ENCODE measurements at regions not wholly inside any gene's neighbourhood (a gene's known extent, or its start where the extent isn't known, plus 50 kb on each side); places are given as distances from the start of the nearest gene placed in this dataset.

DNA sequence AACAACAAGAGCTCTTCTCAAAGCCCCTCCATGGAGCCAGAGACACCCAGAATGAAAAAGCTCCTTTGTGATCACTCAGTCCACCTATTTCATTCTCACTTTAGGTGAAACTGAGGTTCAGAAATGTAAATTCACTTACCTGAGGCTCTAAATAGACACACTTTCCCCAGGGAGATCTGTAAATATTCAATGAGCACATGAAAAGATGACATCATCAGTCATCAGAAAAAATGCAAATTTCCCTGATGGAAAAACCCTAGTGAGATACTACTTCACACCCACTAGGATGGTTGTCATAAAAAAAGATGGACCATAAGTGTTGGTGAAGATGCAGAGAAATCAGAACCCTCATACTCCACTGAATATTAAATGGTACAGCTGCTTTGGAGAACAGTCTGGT is 339.2 kb downstream of the EN1 start:
- no peaks in the 10 kb centered on the region for H3K9me3 ChIP-seq (replicated peaks)
- no peaks in the 10 kb centered on the region for H3K4me1 ChIP-seq
- no peak overlapping the region for H3K27ac ChIP-seq
- DNase-seq: no peak
- H3K36me3 ChIP-seq: no peaks in the 10 kb centered on the region
- no peak overlapping the region for H3K4me3 ChIP-seq
- H3K27me3 ChIP-seq: no peaks in the 10 kb centered on the region

DNA sequence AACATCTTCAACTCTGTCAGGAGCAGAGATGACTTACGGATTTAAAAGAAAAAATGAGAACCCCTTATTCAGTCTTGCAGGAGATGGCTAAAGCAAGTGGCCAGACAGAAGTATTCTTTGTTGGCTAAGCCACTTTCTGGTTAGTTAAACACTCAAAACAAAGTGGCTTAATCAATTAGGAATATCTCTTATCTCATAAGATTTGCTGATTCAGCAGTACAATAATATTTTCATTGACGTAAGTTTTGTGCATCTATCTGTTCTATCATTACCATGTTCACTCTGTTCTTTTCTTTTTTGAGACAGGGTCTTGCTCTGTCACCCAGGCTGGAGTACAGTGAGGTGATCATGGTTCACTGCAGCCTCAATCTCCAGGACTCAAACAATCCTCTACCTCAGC is 342.0 kb downstream of the EN1 start:
- H3K36me3 ChIP-seq: no peaks in the 10 kb centered on the region
- DNase-seq: no peak
- H3K27me3 ChIP-seq: no peaks in the 10 kb centered on the region
- H3K27ac ChIP-seq: no peak overlapping the region
- no peak overlapping the region for H3K4me3 ChIP-seq
- no peaks in the 10 kb centered on the region for H3K4me1 ChIP-seq
- H3K9me3 ChIP-seq (replicated peaks): no peaks in the 10 kb centered on the region

DNA sequence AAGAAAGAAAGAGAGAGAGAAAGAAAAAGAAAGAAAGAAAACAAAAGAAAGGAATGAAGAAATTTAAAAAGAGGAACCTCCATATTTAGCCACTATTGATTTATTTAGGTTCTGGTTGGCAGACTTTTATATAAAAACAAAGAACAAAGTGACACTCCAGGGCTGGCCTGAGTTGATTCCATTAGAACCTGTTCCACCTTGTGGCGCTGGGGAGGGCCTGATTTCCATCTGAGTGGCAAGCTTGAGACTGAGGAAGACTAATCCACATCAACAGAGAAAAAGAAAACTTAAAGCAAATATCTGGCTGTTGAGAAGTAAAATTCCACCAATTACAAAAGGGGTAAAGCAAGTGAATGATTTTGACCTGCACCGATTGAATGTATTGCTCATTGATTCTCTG is 345.3 kb downstream of the EN1 start:
- no peaks in the 10 kb centered on the region for H3K4me1 ChIP-seq
- H3K4me3 ChIP-seq: no peak overlapping the region
- no peaks in the 10 kb centered on the region for H3K27me3 ChIP-seq
- H3K27ac ChIP-seq: no peak overlapping the region
- no peak for DNase-seq
- H3K9me3 ChIP-seq (replicated peaks): no peaks in the 10 kb centered on the region
- H3K36me3 ChIP-seq: no peaks in the 10 kb centered on the region

DNA sequence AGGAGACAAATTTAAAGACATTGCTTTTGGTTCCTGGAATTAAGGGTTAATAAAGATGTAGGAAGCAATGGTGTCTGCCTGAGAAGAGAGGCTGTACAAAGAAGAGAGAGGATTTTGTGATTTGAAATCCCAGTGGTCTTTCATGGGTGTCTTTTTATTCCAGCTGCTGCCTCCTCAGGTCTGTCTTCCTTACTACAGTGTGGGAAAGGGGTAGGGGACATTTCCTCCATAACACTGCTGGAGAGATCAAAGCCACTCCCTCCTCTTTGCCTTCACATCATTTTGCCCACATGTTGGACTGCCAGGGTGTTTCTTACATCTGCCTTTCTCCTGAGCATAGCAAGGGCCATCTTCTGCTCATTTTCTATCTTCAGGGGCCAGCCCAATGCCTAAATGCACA is 348.5 kb downstream of the EN1 start:
- H3K9me3 ChIP-seq (replicated peaks): no peaks in the 10 kb centered on the region
- H3K36me3 ChIP-seq: no peaks in the 10 kb centered on the region
- H3K27me3 ChIP-seq: no peaks in the 10 kb centered on the region
- no peak for DNase-seq
- H3K4me1 ChIP-seq: no peaks in the 10 kb centered on the region
- no peak overlapping the region for H3K27ac ChIP-seq
- no peak overlapping the region for H3K4me3 ChIP-seq

DNA sequence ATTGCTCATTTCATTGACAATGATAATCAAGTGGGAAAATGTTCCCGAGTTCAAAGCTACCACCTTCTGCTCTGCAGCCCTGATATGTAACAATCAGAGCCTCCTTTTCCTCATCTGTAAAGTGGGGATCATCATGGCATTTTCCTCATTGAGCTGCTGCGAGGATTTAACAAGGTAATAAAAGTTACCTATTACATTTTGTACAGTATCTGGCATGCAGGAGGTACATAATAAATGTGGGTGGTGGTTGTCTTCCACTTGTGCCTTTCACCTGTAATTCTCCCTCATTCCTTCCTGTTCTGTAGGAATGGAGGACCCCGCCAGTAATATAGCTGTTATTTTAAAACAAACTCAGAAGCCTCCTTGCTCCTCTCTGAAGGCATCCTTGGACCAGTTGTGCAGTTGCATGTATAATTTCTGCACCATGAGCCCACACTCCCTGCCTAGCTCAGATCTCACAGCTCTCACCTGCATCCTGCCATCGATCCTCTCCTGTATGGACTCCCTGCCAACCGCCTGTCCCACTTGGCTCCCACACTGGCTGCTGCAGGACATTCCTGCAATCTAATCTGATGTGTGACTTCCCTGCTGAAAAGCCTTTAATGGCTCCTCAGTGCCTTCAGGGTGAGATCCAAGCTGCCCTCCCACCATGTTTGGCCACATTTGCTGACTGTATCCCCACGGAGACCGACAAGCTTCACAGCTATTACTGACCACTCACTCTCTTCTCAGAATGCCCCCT is 350.4 kb downstream of the EN1 start:
- Histone ChIP-seq H3K27ac (no peak overlapping the region), H3K4me3 (no peak overlapping the region), H3K4me1 (no peaks in the 10 kb centered on the region), H3K36me3 (no peaks in the 10 kb centered on the region), H3K9me3 (replicated peaks) (no peaks in the 10 kb centered on the region), H3K27me3 (no peaks in the 10 kb centered on the region)
- no peak for DNase-seq

DNA sequence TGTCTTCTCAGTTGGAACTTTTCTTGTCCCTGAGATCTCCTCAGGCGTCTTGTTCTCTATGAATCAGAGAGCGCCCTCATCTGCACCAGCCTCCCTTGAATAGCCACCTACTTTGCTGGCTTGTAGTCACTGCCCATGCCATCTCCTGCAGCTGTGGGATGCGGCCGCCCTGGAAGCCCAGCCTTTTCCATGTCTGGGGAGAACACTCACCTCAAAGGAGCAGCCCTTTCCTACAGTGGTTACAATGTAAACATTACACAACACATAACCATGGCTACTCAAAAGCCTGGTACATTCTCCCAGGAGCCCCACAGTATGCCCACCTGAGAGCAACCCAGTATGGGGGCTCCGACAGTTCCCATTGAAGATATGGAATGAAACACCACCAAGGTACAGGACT is 351.0 kb downstream of the EN1 start:
- Histone ChIP-seq H3K27me3 (no peaks in the 10 kb centered on the region), H3K9me3 (replicated peaks) (no peaks in the 10 kb centered on the region), H3K27ac (no peak overlapping the region), H3K4me1 (no peaks in the 10 kb centered on the region), H3K4me3 (no peak overlapping the region), H3K36me3 (no peaks in the 10 kb centered on the region)
- no peak for DNase-seq

DNA sequence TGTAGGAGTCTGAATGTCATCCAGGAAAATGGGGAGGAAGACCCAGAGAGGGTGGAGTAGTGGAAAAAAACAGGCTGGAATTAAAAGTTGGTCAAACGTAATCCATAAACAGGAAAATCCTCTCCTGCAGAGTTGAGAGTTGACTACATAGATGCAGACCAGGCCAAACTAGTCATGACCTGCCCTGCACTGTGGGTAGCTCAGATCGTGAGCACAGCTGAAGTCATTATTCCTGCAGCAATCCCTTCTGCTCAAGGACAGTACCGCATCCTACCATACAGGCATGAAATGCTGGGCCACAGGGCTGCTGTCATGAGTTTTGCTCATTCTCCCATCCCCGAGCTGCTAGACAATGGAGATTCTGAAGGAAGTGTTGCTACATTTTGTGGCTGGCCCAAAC is 352.2 kb downstream of the EN1 start:
- Histone ChIP-seq H3K4me1 (no peaks in the 10 kb centered on the region), H3K36me3 (no peaks in the 10 kb centered on the region), H3K27ac (no peak overlapping the region), H3K9me3 (replicated peaks) (no peaks in the 10 kb centered on the region), H3K27me3 (no peaks in the 10 kb centered on the region), H3K4me3 (no peak overlapping the region)
- DNase-seq: no peak

DNA sequence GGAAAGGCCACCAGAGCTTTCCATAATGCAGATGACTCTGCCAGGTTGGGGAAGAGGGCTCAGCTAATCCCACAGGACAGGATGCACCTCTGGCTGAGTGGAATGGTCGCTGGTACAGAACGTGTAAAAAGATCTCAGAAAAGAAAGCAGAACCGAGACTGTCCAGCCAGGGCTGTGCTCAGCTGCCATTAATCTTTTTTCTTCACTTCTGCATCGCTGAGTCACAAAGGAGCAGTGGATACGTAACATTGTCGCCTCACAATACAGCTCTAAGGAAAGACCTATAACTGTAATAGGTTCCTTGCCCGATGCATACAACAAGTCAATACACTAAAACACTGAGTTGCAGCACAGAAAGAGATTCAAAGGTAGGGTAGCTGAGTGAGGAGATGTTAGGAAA is 354.2 kb downstream of the EN1 start:
- no peak for DNase-seq
- Histone ChIP-seq H3K4me3 (no peak overlapping the region), H3K9me3 (replicated peaks) (no peaks in the 10 kb centered on the region), H3K4me1 (no peaks in the 10 kb centered on the region), H3K27me3 (no peaks in the 10 kb centered on the region), H3K36me3 (no peaks in the 10 kb centered on the region), H3K27ac (no peak overlapping the region)

DNA sequence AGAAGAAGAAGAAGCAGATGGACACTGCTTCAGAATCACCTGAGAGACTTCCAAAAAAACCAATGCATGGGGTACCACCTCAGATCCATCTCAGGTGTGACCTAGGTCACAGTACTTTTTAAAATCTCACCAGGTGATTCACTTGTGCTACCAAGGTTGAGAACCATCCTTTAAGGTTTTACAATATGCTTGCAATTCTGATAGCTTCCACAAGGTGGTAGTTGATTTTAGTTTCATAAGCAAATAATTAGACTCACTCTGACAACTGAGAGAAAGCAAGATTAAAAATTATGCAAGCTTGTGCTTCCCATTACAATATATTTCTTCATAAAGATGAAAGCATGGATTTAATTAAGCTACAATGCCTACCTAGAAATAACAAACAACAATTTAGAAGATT is 355.1 kb downstream of the EN1 start:
- Histone ChIP-seq H3K27me3 (no peaks in the 10 kb centered on the region), H3K27ac (no peak overlapping the region), H3K9me3 (replicated peaks) (no peaks in the 10 kb centered on the region), H3K4me1 (no peaks in the 10 kb centered on the region), H3K36me3 (no peaks in the 10 kb centered on the region), H3K4me3 (no peak overlapping the region)
- peak in 1 of 2 experiments; percentile 30 for DNase-seq

DNA sequence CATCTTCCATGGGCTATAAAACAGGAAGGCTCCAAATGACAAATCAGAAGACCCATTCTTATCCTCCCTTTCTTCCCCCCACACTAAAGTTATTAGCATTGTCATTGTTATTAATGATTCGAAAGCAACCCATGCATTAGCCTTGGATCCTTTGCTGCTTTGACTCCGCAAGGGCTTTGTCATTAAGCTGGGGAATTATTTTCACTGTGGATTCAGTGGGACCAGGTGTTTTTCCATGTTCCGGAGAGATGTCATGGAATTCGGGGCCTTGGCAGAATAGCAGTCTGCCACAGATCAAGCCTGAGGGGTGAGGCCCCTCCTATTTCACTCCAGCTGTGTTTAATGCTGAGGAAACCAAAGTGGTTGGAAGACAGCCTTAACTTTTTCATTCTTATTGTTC is 357.1 kb downstream of the EN1 start:
- Histone ChIP-seq H3K9me3 (replicated peaks) (no peaks in the 10 kb centered on the region), H3K4me3 (no peak overlapping the region), H3K27me3 (no peaks in the 10 kb centered on the region), H3K4me1 (no peaks in the 10 kb centered on the region), H3K36me3 (no peaks in the 10 kb centered on the region), H3K27ac (no peak overlapping the region)
- DNase-seq: no peak

DNA sequence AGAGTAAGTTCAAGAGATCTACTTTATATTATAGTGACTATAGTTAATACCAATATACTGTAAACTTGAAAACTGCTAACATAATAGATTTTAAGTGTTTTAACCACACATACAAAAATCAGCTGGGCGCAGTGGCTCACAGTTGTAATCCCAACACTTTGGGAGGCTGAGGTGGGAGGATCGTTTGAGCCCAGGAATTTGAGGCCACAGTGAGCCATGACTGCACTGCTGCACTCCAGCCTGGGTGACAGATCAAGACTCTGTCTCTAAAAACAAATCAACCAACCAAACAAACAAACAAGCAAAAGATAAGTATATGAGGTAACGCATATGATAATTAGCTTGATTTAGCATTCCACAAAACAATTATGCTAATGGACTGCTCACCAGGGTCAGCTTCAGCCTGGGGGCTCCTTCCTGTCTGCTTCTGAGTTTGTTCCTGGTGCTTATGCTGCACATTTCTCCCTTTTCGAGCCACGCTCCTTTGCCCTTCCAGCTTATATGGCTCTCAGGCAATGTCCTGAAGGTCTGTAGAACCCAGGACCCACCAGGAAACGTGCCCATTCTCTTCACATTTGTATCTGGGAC is 357.6 kb downstream of the EN1 start:
- no peaks in the 10 kb centered on the region for H3K9me3 ChIP-seq (replicated peaks)

DNA sequence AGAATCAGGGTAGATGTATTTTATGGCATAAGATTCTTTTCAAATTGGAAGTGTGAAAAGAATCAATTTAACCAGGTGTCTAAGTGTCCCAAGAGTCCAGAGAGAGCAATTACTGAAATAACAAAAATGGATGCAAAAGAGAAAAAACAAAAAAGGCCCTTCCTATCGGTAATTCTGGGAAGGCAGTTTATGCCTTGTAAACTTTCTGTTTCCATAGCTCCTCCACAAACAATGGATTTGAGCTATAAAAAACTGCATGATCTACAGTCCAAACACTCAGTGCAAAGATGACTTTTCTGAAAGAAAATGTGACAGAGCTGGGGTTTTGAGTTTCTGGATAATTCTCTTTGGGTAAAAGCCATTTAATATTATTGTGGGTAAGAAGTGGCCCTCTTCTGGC is 366.1 kb downstream of the EN1 start:
- Histone ChIP-seq H3K27me3 (no peaks in the 10 kb centered on the region), H3K4me1 (no peaks in the 10 kb centered on the region), H3K9me3 (replicated peaks) (no peaks in the 10 kb centered on the region), H3K4me3 (no peak overlapping the region), H3K27ac (no peak overlapping the region), H3K36me3 (no peaks in the 10 kb centered on the region)
- no peak for DNase-seq

More for the DNA sequence above, 357.6 kb downstream of the EN1 start:
- Histone ChIP-seq H3K27me3 (no peaks in the 10 kb centered on the region), H3K4me3 (no peak overlapping the region), H3K36me3 (no peaks in the 10 kb centered on the region), H3K4me1 (no peaks in the 10 kb centered on the region), H3K27ac (no peak overlapping the region)
- no peak for DNase-seq

DNA sequence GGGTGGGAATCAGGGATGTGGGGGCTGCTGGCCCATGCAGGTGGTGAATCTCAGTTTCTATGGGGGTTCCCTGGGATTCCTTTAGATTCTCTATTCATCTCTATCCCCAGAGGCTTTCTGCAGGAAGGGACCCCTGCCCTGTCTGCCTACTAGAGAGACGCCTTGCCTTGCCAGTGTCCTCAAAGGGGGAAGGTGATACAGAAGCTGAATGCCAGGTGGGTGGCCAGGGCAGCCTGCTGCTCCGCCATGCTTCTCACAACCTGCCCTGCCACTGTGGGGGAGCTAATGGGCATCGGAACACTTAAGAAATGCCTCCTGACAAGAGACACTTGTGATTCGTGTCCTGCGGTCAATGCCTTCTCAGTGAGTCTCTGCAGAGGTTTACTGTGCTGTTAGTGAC is 368.4 kb downstream of the EN1 start:
- H3K4me1 ChIP-seq: no peaks in the 10 kb centered on the region
- H3K9me3 ChIP-seq (replicated peaks): no peaks in the 10 kb centered on the region
- no peak for DNase-seq
- no peak overlapping the region for H3K4me3 ChIP-seq
- no peaks in the 10 kb centered on the region; the same call in 1 of the 2 replicates for H3K27me3 ChIP-seq
- H3K27ac ChIP-seq: no peak overlapping the region
- no peaks in the 10 kb centered on the region for H3K36me3 ChIP-seq

DNA sequence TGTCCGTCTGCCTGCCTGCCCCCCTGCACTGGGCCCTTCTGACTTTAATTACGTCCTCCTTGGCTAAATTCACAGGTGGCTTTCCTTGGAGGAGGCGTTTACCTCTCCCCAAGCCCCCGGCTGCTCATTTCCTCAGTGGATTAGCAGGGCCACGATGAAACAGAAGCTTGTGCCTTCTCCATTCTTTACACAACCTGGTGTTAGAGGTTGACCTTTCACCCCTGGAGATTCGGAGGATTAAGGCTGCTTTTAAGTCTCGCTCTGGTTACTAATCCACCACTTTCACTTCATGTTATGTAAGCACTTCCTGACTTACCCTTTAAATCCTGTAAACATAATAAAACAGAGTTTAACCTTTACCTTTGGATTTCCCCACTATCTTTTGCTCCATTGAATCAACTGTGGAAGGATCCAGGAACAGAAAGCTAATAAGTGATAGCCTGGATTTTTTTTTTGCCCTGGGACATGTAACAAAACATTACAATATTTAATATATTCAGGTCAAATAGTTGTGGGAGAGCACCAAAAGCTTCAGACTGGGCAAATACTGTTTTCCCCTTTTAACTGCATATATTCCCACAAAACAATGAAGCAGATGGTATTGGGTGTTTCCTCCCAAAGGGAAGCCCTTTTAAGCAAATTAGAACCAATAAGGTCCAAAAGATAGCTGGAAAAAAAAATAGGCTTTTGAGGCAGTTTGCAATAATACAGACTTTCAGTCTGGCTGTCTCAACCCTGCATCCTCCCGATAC is 370.2 kb downstream of the EN1 start:
- no peak overlapping the region for H3K4me3 ChIP-seq
- no peaks in the 10 kb centered on the region for H3K4me1 ChIP-seq
- no peaks in the 10 kb centered on the region for H3K9me3 ChIP-seq (replicated peaks)
- DNase-seq: peak in 1 of 2 experiments; percentile 14
- no peaks in the 10 kb centered on the region for H3K36me3 ChIP-seq
- no peak overlapping the region for H3K27ac ChIP-seq
- H3K27me3 ChIP-seq: no peaks in the 10 kb centered on the region; the same call in 1 of the 2 replicates

DNA sequence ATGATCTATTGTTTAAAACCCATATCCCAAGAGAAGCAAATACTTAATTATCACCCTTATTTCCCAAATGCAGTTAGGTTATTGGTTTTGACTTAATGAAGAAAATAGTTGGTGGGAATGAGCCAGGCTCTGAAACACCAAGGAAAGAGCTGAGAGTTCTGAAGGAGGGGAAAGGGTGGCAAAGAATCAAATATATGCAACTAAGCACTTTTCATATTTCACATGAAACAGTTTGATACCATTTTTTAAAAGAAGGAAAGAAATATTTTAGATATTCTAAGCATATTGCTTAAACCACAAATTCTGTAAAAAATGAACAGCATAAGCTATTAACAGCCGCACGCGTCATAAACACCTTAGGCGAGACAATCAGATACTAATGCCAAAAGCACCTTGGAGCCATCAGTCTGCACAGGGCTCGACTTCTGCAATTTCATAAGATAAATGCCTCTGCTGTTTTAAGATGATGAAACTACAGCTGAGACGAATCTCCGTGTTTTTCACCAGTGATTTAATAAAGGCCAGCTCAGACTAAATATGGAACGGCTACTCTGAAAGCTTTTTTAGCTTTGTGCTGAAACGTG is 371.7 kb downstream of the EN1 start:
- Histone ChIP-seq H3K4me3 (no peak overlapping the region), H3K36me3 (no peaks in the 10 kb centered on the region), H3K4me1 (no peaks in the 10 kb centered on the region), H3K27me3 (no peaks in the 10 kb centered on the region; the same call in 1 of the 2 replicates), H3K9me3 (replicated peaks) (no peaks in the 10 kb centered on the region), H3K27ac (no peak overlapping the region)
- no peak for DNase-seq

Data from SJCRH30 (cell line).